GM18867 (cell line): ENCODE measurements at regions not wholly inside any gene's neighbourhood (a gene's known extent, or its start where the extent isn't known, plus 50 kb on each side); places are given as distances from the start of the nearest gene placed in this dataset.
A peak's percentile ranks its signal among the peaks of the same experiment; 100 is the strongest.

Source experiments
- ATAC-seq: cut with Tn5 transposase; IDR thresholded peaks from one replicate; pipeline ENCODE4 v1.9.1; 2021; ENCODE audit warnings: mild to moderate bottlenecking, moderate library complexity; ENCODE audit not compliant: unreplicated experiment

- no peak for ATAC-seq
Observed at GRCh38 chr3:67278015-67278618, 280.0 kb downstream of the KBTBD8 start.

DNA sequence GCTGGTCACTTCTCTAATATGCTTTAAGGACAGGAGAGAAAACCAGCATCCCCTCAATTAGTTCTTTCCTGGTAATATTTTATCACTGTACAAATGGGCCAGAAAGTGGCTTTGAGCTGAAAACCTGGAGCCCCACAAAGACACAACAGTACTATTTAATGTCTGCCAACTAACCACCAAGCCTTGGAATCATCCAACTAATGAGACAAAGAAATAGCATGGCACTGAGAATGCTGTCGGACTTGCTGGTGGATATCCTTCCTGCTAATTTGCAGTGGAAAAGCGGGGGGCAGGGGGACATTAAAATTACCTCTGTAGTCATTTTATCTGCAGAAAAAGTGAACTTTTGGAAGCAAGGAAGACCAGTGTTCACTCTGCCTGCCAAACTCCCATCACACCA lies 288.5 kb downstream of the KBTBD8 start:
- ATAC-seq = no peak

GRCh38 chr3:67288466-67289106 lies 290.5 kb downstream of the KBTBD8 start:
- ATAC-seq = no peak

DNA sequence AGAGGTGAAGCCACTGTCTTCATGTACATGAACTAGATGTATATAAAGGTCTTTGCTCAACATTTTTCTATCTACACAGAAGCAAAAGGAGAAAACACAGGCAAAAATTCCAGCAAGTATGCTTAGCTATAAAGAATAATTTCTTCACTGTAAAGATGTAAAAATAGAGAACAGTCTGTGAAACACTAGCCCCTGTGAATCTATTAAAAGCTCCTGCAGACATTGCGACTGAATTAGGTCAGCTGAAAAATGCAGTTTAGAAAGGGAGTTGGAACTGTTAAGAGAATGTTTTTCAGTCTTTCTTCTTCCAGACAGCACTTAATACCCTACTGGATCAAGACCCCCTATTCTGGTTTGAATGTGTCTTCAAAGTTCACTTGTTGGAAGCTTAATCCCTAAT lies 291.5 kb downstream of the KBTBD8 start:
- ATAC-seq = no peak

DNA sequence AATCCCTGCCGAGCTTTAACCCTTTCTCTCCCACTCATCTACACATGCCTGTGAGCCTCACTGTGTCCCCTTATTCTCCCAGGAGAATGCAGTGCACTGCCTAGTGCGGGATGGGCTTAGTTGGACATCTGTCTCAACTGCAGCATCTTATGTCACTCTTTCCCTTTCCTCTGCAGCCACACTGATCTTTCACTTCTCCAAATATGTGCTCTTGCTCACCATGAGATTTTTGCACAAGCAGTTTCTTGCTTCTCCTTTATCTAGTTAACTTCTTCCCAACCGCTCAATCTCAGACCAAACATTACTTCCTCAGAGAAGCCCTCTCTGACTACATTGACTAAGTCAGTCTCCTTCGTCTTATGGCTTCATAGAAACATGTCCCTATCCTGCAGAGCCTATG lies 292.3 kb downstream of the KBTBD8 start:
- no peak for ATAC-seq

DNA sequence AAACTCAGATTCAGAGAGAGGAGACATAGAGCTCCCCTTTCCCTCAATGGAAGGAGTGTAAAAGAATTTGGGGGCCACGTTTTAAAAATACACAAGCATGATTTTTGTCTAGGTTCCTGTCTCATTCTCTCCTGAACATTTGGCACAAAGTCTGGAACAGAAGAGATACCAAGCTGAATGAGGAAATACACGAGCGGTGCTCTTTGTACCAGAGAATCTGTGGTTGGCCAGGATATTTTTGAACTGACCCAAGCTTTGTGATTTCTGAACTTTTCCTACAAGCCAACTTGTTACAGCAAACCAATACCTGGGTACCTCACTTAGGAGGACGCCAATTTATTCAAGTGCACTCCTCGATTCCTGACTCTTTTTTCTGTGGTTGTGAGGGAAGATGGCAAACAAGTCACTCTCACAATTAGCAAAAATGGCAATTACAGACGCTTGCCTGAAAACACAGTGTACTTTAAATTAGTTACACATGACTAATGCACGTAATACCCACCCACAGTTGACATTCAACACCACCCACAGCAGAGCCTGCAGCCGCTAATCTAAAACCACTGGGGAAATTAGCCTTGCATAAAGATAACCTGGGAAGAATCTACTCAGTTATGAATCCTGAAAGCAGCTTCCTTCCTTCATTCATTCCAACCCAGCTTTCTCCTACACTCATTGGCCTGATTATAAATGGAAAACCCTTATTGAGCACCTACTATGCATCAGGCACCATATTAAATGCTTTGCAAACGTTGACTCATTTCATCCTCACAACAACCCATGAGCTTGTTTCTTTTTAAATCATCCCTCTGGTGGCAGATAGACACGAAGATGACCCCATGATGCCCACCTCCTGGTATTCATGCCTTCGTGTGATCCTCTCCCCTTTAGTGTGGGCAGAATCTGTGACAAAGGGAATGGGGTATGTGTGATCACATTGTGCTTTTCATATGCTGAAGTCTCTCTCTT lies 293.5 kb downstream of the KBTBD8 start:
- ATAC-seq = peak; percentile 54

- no peak for ATAC-seq
Observed at GRCh38 chr3:67292356-67293121, 294.4 kb downstream of the KBTBD8 start.

GRCh38 chr3:67294341-67294740 lies 296.2 kb downstream of the KBTBD8 start:
- ATAC-seq = no peak

- no peak for ATAC-seq
Observed at GRCh38 chr3:67296039-67296892, 298.2 kb downstream of the KBTBD8 start.

DNA sequence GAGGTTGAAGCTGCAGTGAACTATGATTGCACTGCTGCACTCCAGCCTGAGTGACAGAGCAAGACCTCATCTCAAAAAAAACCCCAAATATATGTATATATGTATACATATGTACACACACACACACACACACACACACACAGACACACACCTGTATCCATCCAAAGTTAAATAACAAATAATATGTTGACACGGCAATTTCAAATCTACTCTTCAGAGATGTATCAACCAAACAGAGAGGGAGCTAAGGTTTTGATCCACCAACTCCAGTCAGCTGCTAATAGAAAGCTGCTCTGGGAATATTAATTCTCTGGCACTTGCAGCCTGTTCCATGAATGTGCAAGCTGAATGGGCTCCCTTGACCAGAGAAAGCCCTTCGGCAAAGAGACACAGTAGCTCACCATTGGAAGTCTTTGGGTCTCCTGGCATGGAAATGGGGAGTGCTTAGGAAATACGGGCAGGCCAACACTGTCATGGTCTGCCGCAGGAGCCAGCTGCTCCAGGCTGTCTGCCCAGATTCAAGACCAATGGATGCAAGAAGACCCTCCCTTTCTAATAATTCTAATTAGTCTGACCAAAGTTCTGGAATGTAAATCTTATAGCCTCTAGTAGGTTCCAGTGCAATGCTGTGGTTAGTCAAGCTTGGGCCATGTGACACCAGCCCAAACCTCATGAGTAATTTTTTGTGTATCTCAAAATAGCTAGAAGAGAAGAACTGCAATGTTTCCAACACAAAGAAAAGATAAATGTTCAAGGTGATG lies 299.8 kb downstream of the KBTBD8 start:
- ATAC-seq = no peak

DNA sequence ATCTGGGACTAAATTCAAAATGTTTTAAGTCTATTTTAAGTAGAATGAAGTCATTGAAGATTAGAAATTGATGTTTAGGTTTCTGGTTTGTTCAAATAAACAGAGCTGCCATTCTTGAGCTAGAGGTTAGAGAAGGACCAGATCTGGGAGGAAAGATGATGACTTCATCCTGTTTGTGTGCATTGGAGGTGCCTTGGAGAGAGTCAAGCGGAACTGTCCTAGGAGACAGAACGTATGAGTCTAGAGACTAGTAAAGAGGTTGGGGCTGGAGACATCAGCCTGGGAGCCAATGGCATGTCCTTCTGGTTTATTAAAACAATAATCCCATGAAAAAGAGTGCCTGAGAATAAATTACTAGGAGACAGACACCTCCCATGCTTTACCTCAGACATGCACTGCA lies 303.4 kb downstream of the KBTBD8 start:
- no peak for ATAC-seq

- no peak for ATAC-seq
Observed at GRCh38 chr3:67302489-67302888, 304.4 kb downstream of the KBTBD8 start.

GRCh38 chr3:67305160-67305559 lies 307.1 kb downstream of the KBTBD8 start:
- ATAC-seq = no peak

DNA sequence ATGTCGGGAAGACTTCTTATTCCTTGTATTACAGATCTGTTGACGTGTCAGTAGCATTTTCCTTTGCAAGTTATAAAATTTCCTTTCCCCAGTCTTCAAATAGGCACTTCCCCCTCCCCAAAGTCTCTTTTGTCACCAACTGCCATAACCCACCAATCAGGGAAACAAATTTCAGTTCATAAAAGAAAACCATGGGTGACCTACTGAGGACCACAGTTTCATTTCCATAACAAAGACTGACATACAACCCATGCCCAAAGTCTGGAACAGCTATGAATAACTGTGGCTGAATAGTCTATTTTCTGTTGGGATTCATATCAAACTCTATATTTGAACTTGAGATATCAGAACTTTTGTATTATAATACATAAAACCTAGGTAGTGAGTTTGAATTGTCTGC lies 307.8 kb downstream of the KBTBD8 start:
- ATAC-seq = no peak

DNA sequence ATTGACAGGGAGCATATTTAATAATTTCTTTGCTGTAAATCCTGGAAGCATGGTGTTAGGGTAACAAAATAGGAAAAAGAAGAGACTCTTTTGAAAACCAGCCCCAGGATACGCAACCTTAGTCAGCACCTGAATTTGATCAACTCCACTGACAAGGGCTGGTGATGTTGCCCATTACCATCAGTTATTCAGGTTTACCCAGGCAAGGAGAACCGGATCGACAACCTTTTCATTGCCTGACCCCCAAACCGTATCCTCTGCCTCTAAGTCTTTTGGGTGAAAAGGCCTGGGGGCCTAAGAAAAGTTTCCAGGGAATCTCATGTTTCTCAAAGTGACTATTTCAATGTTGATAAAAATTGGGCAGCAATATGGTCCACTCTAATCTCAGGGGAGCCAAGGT lies 313.3 kb downstream of the KBTBD8 start:
- ATAC-seq = no peak

DNA sequence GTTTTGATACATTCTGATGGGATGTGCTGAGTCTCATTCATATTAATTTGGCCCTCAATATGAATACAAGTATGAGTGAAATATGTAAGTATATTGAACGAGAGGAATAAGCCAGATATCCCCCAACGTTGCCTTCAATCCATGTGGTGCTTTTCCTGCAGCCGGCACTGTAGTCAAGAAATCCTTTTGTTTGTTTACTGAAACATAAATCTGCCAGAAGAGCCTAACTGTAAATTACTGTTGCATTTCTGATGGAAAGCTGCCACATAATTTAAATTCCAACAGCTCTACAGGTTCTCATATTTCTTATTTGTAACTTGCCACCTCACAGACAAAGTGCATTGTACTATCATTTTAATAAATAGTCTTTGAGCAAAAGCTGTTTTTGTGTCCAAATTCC lies 314.0 kb downstream of the KBTBD8 start:
- no peak for ATAC-seq

DNA sequence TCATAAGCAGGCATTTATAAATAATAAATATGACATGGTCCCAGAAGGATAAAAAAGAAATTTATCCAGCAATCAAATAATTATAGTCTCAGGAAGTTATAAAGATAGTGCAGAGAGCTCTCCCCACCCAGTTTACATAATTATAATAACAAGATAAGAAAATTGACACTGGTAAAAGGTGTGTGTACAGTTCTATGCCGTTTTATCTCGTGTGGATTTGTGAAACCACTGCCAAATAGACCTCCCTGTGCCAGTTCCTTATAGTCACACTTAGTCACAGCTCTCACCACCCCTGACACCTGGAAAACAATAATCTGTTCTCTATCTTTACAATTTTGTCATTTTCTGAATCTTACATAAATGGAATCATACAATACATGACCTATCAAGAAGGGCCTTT lies 320.1 kb downstream of the KBTBD8 start:
- no peak for ATAC-seq

DNA sequence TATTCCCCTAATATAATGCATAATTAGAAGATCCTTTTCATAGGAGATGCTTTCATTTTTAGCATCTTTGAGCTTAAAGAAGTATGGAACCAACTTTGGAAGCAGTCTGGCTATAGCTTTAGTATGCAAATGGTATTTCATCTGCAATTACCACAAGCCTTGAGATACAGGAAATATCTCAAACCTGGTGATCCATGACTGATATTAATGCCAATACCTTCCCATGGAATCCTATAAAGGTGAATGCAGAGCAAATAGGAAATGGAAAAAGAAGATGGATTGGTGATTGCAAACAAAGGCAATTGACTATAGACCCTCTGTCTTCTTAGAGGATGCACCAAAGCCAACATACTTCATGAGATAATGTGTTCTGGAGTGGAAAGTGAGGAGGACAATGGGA lies 326.4 kb downstream of the KBTBD8 start:
- ATAC-seq = no peak
